GM19239 (cell line): ENCODE measurements at regions not wholly inside any gene's neighbourhood (a gene's known extent, or its start where the extent isn't known, plus 50 kb on each side); places are given as distances from the start of the nearest gene placed in this dataset.

ENCODE experiments used
- DNase-seq: peaks from one replicate; pipeline ENCODE4 v3.0.0; 2011; ENCODE audit warnings: low spot score; ENCODE audit not compliant: insufficient read length
- FAIRE-seq: peaks from 2 replicates; lab custom pipeline; 2011; peaks lifted over from hg19 to GRCh38; lab: Jason Lieb, UNC

- DNase-seq (no peak), FAIRE-seq (no peak)
Measured at GRCh38 chr15:46170326-46170725, 535.5 kb downstream of the SQOR start.

GRCh38 chr15:46174122-46174521 lies 539.3 kb downstream of the SQOR start:
- no peak for DNase-seq
- no peak for FAIRE-seq

GRCh38 chr15:46177219-46177618 lies 542.4 kb downstream of the SQOR start:
- DNase-seq (no peak), FAIRE-seq (no peak)

- FAIRE-seq: no peak
Measured at GRCh38 chr15:46178138-46178537, 543.3 kb downstream of the SQOR start.

GRCh38 chr15:46207341-46207740 lies 572.5 kb downstream of the SQOR start:
- no peak for FAIRE-seq
- no peak for DNase-seq

More at GRCh38 chr15:46178138-46178537, 543.3 kb downstream of the SQOR start:
- no peak for DNase-seq

GRCh38 chr15:46213551-46213950 lies 578.7 kb downstream of the SQOR start:
- FAIRE-seq (no peak), DNase-seq (no peak)

GRCh38 chr15:46222826-46223225 lies 588.0 kb downstream of the SQOR start:
- FAIRE-seq: no peak

GRCh38 chr15:46229263-46229662 lies 594.4 kb downstream of the SQOR start:
- FAIRE-seq (no peak), DNase-seq (no peak)

More at GRCh38 chr15:46222826-46223225, 588.0 kb downstream of the SQOR start:
- no peak for DNase-seq

GRCh38 chr15:46231786-46232185 lies 597.0 kb downstream of the SQOR start:
- FAIRE-seq (no peak), DNase-seq (no peak)

GRCh38 chr15:46232471-46232870 lies 597.6 kb downstream of the SQOR start:
- DNase-seq: no peak
- FAIRE-seq: no peak

- no peak for FAIRE-seq
- DNase-seq: no peak
Measured at GRCh38 chr15:46242935-46243334, 608.1 kb downstream of the SQOR start.

GRCh38 chr15:46251903-46252302 lies 617.1 kb downstream of the SQOR start:
- DNase-seq (no peak), FAIRE-seq (no peak)

- DNase-seq (no peak), FAIRE-seq (no peak)
Measured at GRCh38 chr15:46258056-46258455, 623.2 kb downstream of the SQOR start.

GRCh38 chr15:46260937-46261336 lies 626.1 kb downstream of the SQOR start:
- FAIRE-seq: no peak
- DNase-seq: no peak

GRCh38 chr15:46265664-46266347 lies 631.0 kb downstream of the SQOR start:
- DNase-seq (no peak), FAIRE-seq (no peak)

GRCh38 chr15:46266661-46267060 lies 631.8 kb downstream of the SQOR start:
- DNase-seq (no peak), FAIRE-seq (no peak)

GRCh38 chr15:46270481-46271147 lies 635.8 kb downstream of the SQOR start:
- FAIRE-seq: no peak
- DNase-seq: no peak

GRCh38 chr15:46275701-46276100 lies 640.9 kb downstream of the SQOR start:
- no peak for DNase-seq
- FAIRE-seq: no peak

GRCh38 chr15:46277451-46277850 lies 642.6 kb downstream of the SQOR start:
- no peak for DNase-seq
- no peak for FAIRE-seq

GRCh38 chr15:46278062-46278461 lies 643.2 kb downstream of the SQOR start:
- DNase-seq (no peak), FAIRE-seq (no peak)

- DNase-seq (no peak), FAIRE-seq (no peak)
Measured at GRCh38 chr15:46278486-46279090, 643.8 kb downstream of the SQOR start.
